ENCODE measurements at regions not wholly inside any gene's neighbourhood (a gene's known extent, or its start where the extent isn't known, plus 50 kb on each side); places are given as distances from the start of the nearest gene placed in this dataset.
"Not testable (repeated sequence)": the region's sequence is repeated elsewhere in the genome, so short reads cannot be mapped to it uniquely, and the experiment has no call there.

GRCh38 chr9:1871626-1872419 is 143.3 kb upstream of the SMARCA2 start:
- DNase-seq (ENCODE audit: low spot score): no peak

GRCh38 chr9:1875251-1875851 is 139.8 kb upstream of the SMARCA2 start:
- DNase-seq (ENCODE audit: low spot score): no peak

- DNase-seq (ENCODE audit: low spot score): no peak
Measured at GRCh38 chr9:1875921-1876448, 139.2 kb upstream of the SMARCA2 start.

- no peak for DNase-seq (ENCODE audit: low spot score)
Measured at GRCh38 chr9:1876891-1877496, 138.2 kb upstream of the SMARCA2 start.

GRCh38 chr9:1877951-1878350 is 137.2 kb upstream of the SMARCA2 start:
- DNase-seq (ENCODE audit: low spot score): no peak

- no peak for DNase-seq (ENCODE audit: low spot score)
Measured at GRCh38 chr9:1878811-1879210, 136.3 kb upstream of the SMARCA2 start.

GRCh38 chr9:1879501-1879900 is 135.6 kb upstream of the SMARCA2 start:
- DNase-seq (ENCODE audit: low spot score): no peak

- no peak for DNase-seq (ENCODE audit: low spot score)
Measured at GRCh38 chr9:1880038-1880565, 135.0 kb upstream of the SMARCA2 start.

GRCh38 chr9:1881708-1882295 is 133.3 kb upstream of the SMARCA2 start:
- DNase-seq (ENCODE audit: low spot score): no peak

- DNase-seq (ENCODE audit: low spot score): no peak
Measured at GRCh38 chr9:1882711-1883403, 132.3 kb upstream of the SMARCA2 start.

GRCh38 chr9:1890201-1890600 is 124.9 kb upstream of the SMARCA2 start:
- DNase-seq (ENCODE audit: low spot score): no peak

- DNase-seq (ENCODE audit: low spot score): no peak
Measured at GRCh38 chr9:1890816-1891215, 124.3 kb upstream of the SMARCA2 start.

GRCh38 chr9:1903080-1903704 is 112.0 kb upstream of the SMARCA2 start:
- DNase-seq (ENCODE audit: low spot score): not testable (repeated sequence)

GRCh38 chr9:1907465-1907864 is 107.7 kb upstream of the SMARCA2 start:
- no peak for DNase-seq (ENCODE audit: low spot score)

GRCh38 chr9:1909322-1909721 is 105.8 kb upstream of the SMARCA2 start:
- DNase-seq (ENCODE audit: low spot score): no peak

GRCh38 chr9:1910269-1910811 is 104.8 kb upstream of the SMARCA2 start:
- DNase-seq (ENCODE audit: low spot score): no peak

GRCh38 chr9:1913631-1914330 is 101.4 kb upstream of the SMARCA2 start:
- no peak for DNase-seq (ENCODE audit: low spot score)

GRCh38 chr9:1916095-1916494 is 99.1 kb upstream of the SMARCA2 start:
- no peak for DNase-seq (ENCODE audit: low spot score)

- DNase-seq (ENCODE audit: low spot score): no peak
Measured at GRCh38 chr9:1916655-1917054, 98.5 kb upstream of the SMARCA2 start.

- no peak for DNase-seq (ENCODE audit: low spot score)
Measured at GRCh38 chr9:1917396-1917935, 97.7 kb upstream of the SMARCA2 start.
